ENCODE measurements at regions not wholly inside any gene's neighbourhood (a gene's known extent, or its start where the extent isn't known, plus 50 kb on each side); places are given as distances from the start of the nearest gene placed in this dataset.

- Histone ChIP-seq H3K4me1 (ENCODE audit: control insufficient read depth, insufficient read depth, low read length) (no peaks in the 10 kb centered on the region), H3K36me3 (ENCODE audit: control insufficient read depth in 2 of 2, insufficient read depth in 1 of 2, low read length in 2 of 2) (no peaks in the 10 kb centered on the region), H3K4me3 (ENCODE audit: low read depth, low read length) (no peak overlapping the region), H3K9me3 (ENCODE audit: control insufficient read depth, insufficient read depth, low read depth, low read length) (no peaks in the 10 kb centered on the region), H3K27ac (ENCODE audit: extremely low read depth, low read depth, low read length) (no peak overlapping the region)
- TF ChIP-seq ZNF140 (tag by site-specific recombination; IDR thresholded peaks at IDR 0.05) = no peak
- TF ChIP-seq ZNF398 (tag by site-specific recombination; IDR thresholded peaks at IDR 0.05) = no peak
- TF ChIP-seq ZNF654 (tag by site-specific recombination; IDR thresholded peaks at IDR 0.05; ENCODE audit: low read depth) = peak; percentile 43
- no peak for TF ChIP-seq ZNF777 (tag by site-specific recombination; IDR thresholded peaks at IDR 0.05; ENCODE audit: borderline replicate concordance)
- TF ChIP-seq ZNF292 (tag by site-specific recombination; IDR thresholded peaks at IDR 0.05; ENCODE audit: borderline replicate concordance, low read depth) = no peak
- no peak for TF ChIP-seq ZNF18 (tag by site-specific recombination; IDR thresholded peaks at IDR 0.05)
- no peak for TF ChIP-seq MEIS1 (CRISPR knock-in tag; IDR thresholded peaks at IDR 0.05; ENCODE audit: borderline replicate concordance)
- no peak for TF ChIP-seq ZNF677 (tag by site-specific recombination; IDR thresholded peaks at IDR 0.05)
- TF ChIP-seq TSHZ1 (tag by site-specific recombination; IDR thresholded peaks at IDR 0.05; ENCODE audit: borderline replicate concordance) = no peak
- POLR2A ChIA-PET = no interaction called here
- CTCF ChIA-PET = interaction anchor here (0.6 to 1.8 kb wide), 10 partner anchors 11 to 1873 kb away, joined by 3 to 9 read pairs (median 3); no protein-coding TSS in a partner anchor
These were observed 433.6 kb downstream of the ACTR3B start for GRCh38 chr7:153193144-153193595.

- no peaks in the 10 kb centered on the region for H3K4me1 ChIP-seq (ENCODE audit: control insufficient read depth, insufficient read depth, low read length)
- H3K4me3 ChIP-seq (ENCODE audit: low read depth, low read length) = no peak overlapping the region
- H3K36me3 ChIP-seq (ENCODE audit: control insufficient read depth in 2 of 2, insufficient read depth in 1 of 2, low read length in 2 of 2) = no peaks in the 10 kb centered on the region
- H3K27ac ChIP-seq (ENCODE audit: extremely low read depth, low read depth, low read length) = no peak overlapping the region
- ChIA-PET POLR2A (no interaction called here), CTCF (interaction anchor here (0.9 kb wide), 1 partner anchor 1398 kb away, joined by 3 read pairs; no protein-coding TSS in a partner anchor)
- no peaks in the 10 kb centered on the region for H3K9me3 ChIP-seq (ENCODE audit: control insufficient read depth, insufficient read depth, low read depth, low read length)
- no peak for TF ChIP-seq GLI2 (tag by site-specific recombination; IDR thresholded peaks at IDR 0.05; ENCODE audit: borderline replicate concordance, low read depth)
- TF ChIP-seq ZNF449 (tag by site-specific recombination; IDR thresholded peaks at IDR 0.05) = no peak
- TF ChIP-seq BCL6B (tag by site-specific recombination; IDR thresholded peaks at IDR 0.05) = no peak
- TF ChIP-seq ZNF521 (tag by site-specific recombination; IDR thresholded peaks at IDR 0.05) = no peak
- no peak for TF ChIP-seq ZNF501 (tag by site-specific recombination; IDR thresholded peaks at IDR 0.05)
- TF ChIP-seq IKZF3 (tag by site-specific recombination; IDR thresholded peaks at IDR 0.05) = no peak
- TF ChIP-seq ZNF26 (tag by site-specific recombination; IDR thresholded peaks at IDR 0.05) = no peak
- no peak for TF ChIP-seq ZNF768 (tag by site-specific recombination; IDR thresholded peaks at IDR 0.05)
- TF ChIP-seq GLIS1 (tag by site-specific recombination; IDR thresholded peaks at IDR 0.05) = no peak
- no peak for TF ChIP-seq TRIM28 (IDR thresholded peaks at IDR 0.05; ENCODE audit: borderline replicate concordance, low read length)
- no peak for TF ChIP-seq KLF9 (tag by site-specific recombination; IDR thresholded peaks at IDR 0.05; ENCODE audit: low read depth)
- TF ChIP-seq ZNF112 (tag by site-specific recombination; IDR thresholded peaks at IDR 0.05) = no peak
- TF ChIP-seq ZNF580 (tag by site-specific recombination; IDR thresholded peaks at IDR 0.05) = no peak
- no peak for TF ChIP-seq WT1 (tag by site-specific recombination; IDR thresholded peaks at IDR 0.05)
- no peak for TF ChIP-seq ZNF561 (tag by site-specific recombination; IDR thresholded peaks at IDR 0.05; ENCODE audit: borderline replicate concordance)
These were observed 457.5 kb downstream of the ACTR3B start for GRCh38 chr7:153217032-153217431.
